ENCODE measurements at regions not wholly inside any gene's neighbourhood (a gene's known extent, or its start where the extent isn't known, plus 50 kb on each side); places are given as distances from the start of the nearest gene placed in this dataset.
A peak's percentile ranks its signal among the peaks of the same experiment; 100 is the strongest.

GRCh38 chr9:108762348-108763055, 93.3 kb downstream of the ACTL7B start:
- H3K4me2 ChIP-seq = no peak overlapping the region
- H3K4me3 ChIP-seq (IDR thresholded peaks at IDR 0.05; ENCODE audit: insufficient read depth, low read depth, low read length) = no peak overlapping the region
- no peaks in the 10 kb centered on the region for H3K27me3 ChIP-seq (ENCODE audit: insufficient read depth, low read depth)
- no peak overlapping the region for H3K9ac ChIP-seq
- no peaks in the 10 kb centered on the region for H3K36me3 ChIP-seq (ENCODE audit: insufficient read depth)
- no peak overlapping the region for H3K27ac ChIP-seq
- TF ChIP-seq CTCF (conservative IDR thresholded peaks at IDR 0.05; ENCODE audit: low read depth, low read length) = no peak
- H3K4me1 ChIP-seq (ENCODE audit: low read depth, poor library complexity, severe bottlenecking) = no peaks in the 10 kb centered on the region
- no peaks in the 10 kb centered on the region for H4K20me1 ChIP-seq (ENCODE audit: insufficient read depth)
- H3K79me2 ChIP-seq (ENCODE audit: insufficient read depth, low read depth) = no peaks in the 10 kb centered on the region
- no peak overlapping the region; the same call in 1 of the 2 replicates for H2AFZ ChIP-seq (ENCODE audit: low read depth)

- no peaks in the 10 kb centered on the region for H4K20me1 ChIP-seq (ENCODE audit: insufficient read depth)
- no peaks in the 10 kb centered on the region for H3K36me3 ChIP-seq (ENCODE audit: insufficient read depth)
- no peak overlapping the region for H3K27ac ChIP-seq
- H3K79me2 ChIP-seq (ENCODE audit: insufficient read depth, low read depth) = no peaks in the 10 kb centered on the region
- H3K9ac ChIP-seq = no peak overlapping the region
- TF ChIP-seq CTCF (conservative IDR thresholded peaks at IDR 0.05; ENCODE audit: low read depth, low read length) = peak; percentile 95
- no peaks in the 10 kb centered on the region for H3K27me3 ChIP-seq (ENCODE audit: insufficient read depth, low read depth)
- H3K4me1 ChIP-seq (ENCODE audit: low read depth, poor library complexity, severe bottlenecking) = no peaks in the 10 kb centered on the region
- H2AFZ ChIP-seq (ENCODE audit: low read depth) = no peak overlapping the region; the same call in 1 of the 2 replicates
- no peak overlapping the region for H3K4me2 ChIP-seq
- H3K4me3 ChIP-seq (IDR thresholded peaks at IDR 0.05; ENCODE audit: insufficient read depth, low read depth, low read length) = no peak overlapping the region
Observed at GRCh38 chr9:108761655-108762347, 94.0 kb downstream of the ACTL7B start.

- Histone ChIP-seq H3K79me2 (ENCODE audit: insufficient read depth, low read depth) (no peaks in the 10 kb centered on the region), H3K36me3 (ENCODE audit: insufficient read depth) (no peaks in the 10 kb centered on the region), H3K4me2 (no peak overlapping the region), H3K9ac (no peak overlapping the region), H3K4me3 (IDR thresholded peaks at IDR 0.05; ENCODE audit: insufficient read depth, low read depth, low read length) (no peak overlapping the region), H2AFZ (ENCODE audit: low read depth) (no peak overlapping the region), H3K27ac (no peak overlapping the region), H3K27me3 (ENCODE audit: insufficient read depth, low read depth) (no peaks in the 10 kb centered on the region), H4K20me1 (ENCODE audit: insufficient read depth) (no peaks in the 10 kb centered on the region), H3K4me1 (ENCODE audit: low read depth, poor library complexity, severe bottlenecking) (no peaks in the 10 kb centered on the region)
- no peak for TF ChIP-seq CTCF (conservative IDR thresholded peaks at IDR 0.05; ENCODE audit: low read depth, low read length)
Observed at GRCh38 chr9:108760841-108761240, 94.9 kb downstream of the ACTL7B start.

- no peaks in the 10 kb centered on the region for H3K4me1 ChIP-seq (ENCODE audit: low read depth, poor library complexity, severe bottlenecking)
- no peaks in the 10 kb centered on the region for H3K79me2 ChIP-seq (ENCODE audit: insufficient read depth, low read depth)
- no peaks in the 10 kb centered on the region for H4K20me1 ChIP-seq (ENCODE audit: insufficient read depth)
- no peaks in the 10 kb centered on the region for H3K27me3 ChIP-seq (ENCODE audit: insufficient read depth, low read depth)
- no peak overlapping the region for H3K4me3 ChIP-seq (IDR thresholded peaks at IDR 0.05; ENCODE audit: insufficient read depth, low read depth, low read length)
- H3K9ac ChIP-seq = no peak overlapping the region
- no peak overlapping the region for H3K4me2 ChIP-seq
- no peak overlapping the region for H3K27ac ChIP-seq
- no peaks in the 10 kb centered on the region for H3K36me3 ChIP-seq (ENCODE audit: insufficient read depth)
- H2AFZ ChIP-seq (ENCODE audit: low read depth) = no peak overlapping the region
- TF ChIP-seq CTCF (conservative IDR thresholded peaks at IDR 0.05; ENCODE audit: low read depth, low read length) = no peak
Observed at GRCh38 chr9:108759835-108760234, 96.0 kb downstream of the ACTL7B start.

Measured in KMS-11 (cell line).